C4-2B (cell line): ENCODE measurements at regions not wholly inside any gene's neighbourhood (a gene's known extent, or its start where the extent isn't known, plus 50 kb on each side); places are given as distances from the start of the nearest gene placed in this dataset.

Source experiments
- ZFX ChIP-seq: fragments of 450-650 bp; IDR thresholded peaks from 2 replicates; pipeline ENCODE4 v1.6.1; 2017
- TF ChIP-seq, protein P1 (sequence below): fragments of 450-650 bp; conservative IDR thresholded peaks from 2 replicates; pipeline ENCODE4 v1.5.1; 2017; ENCODE audit warnings: mild to moderate bottlenecking

DNA sequence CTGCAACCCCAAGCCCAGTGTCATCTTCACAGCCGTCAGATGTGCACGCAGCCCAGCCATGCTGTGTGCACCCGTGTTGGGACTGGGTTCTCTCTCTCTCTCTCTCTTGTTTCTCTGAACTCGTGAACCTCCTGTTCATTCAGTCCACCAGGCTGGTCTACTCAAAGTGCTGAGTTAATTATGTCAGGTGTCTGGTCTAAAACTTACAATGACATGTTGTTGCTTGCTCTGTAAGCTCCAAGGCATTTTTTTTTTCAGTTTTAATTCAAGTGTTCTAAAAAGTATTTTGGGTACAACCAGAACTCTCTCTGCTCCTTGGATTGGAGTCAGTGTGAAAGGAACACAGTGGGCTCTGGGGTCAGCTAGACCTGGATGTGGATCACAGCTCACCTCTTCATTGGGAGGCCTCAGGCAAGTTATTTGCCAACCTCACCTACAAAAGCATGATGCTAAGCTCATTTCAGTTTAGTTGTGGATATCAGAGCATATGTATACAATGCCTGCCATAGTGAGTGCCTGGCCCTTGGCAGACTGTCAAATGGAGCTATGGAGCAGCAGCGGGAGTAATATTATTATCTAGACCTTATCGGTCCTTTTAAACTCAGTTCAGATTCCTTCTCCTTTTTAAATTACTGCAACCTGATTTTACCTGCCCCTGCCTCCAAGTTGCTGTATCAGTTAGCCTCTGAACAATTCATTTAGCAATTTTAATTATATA, 59.5 kb downstream of the PLEKHG1 start:
- TF ChIP-seq, protein P1, sequence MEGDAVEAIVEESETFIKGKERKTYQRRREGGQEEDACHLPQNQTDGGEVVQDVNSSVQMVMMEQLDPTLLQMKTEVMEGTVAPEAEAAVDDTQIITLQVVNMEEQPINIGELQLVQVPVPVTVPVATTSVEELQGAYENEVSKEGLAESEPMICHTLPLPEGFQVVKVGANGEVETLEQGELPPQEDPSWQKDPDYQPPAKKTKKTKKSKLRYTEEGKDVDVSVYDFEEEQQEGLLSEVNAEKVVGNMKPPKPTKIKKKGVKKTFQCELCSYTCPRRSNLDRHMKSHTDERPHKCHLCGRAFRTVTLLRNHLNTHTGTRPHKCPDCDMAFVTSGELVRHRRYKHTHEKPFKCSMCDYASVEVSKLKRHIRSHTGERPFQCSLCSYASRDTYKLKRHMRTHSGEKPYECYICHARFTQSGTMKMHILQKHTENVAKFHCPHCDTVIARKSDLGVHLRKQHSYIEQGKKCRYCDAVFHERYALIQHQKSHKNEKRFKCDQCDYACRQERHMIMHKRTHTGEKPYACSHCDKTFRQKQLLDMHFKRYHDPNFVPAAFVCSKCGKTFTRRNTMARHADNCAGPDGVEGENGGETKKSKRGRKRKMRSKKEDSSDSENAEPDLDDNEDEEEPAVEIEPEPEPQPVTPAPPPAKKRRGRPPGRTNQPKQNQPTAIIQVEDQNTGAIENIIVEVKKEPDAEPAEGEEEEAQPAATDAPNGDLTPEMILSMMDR = no peak
- no peak for TF ChIP-seq ZFX
